IPS DF 6.9 (cell line): ENCODE measurements at regions not wholly inside any gene's neighbourhood (a gene's known extent, or its start where the extent isn't known, plus 50 kb on each side); places are given as distances from the start of the nearest gene placed in this dataset.
A peak's percentile ranks its signal among the peaks of the same experiment; 100 is the strongest.

Experiments used
- DNase-seq: peaks from one replicate; pipeline ENCODE4 v3.0.0-alpha.2; 2013; ENCODE audit warnings: low read depth, low spot score
- H3K27ac ChIP-seq: one replicate; pipeline ENCODE4 v1.5.1; 2013; ENCODE audit warnings: low read length, control low read depth
- H3K27me3 ChIP-seq: 2 replicates; pipeline ENCODE4 v1.6.1; 2013; ENCODE audit warnings: mild to moderate bottlenecking, low read length; ENCODE audit not compliant: control insufficient read depth, insufficient read depth
- H3K36me3 ChIP-seq: 2 replicates; pipeline ENCODE4 v1.6.1; 2013; ENCODE audit warnings: low read length; ENCODE audit not compliant: control insufficient read depth, insufficient read depth
- H3K4me1 ChIP-seq: 2 replicates; pipeline ENCODE4 v1.6.1; 2013; ENCODE audit warnings: low read length; ENCODE audit not compliant: control insufficient read depth, insufficient read depth
- H3K4me3 ChIP-seq: 2 replicates; pipeline ENCODE4 v1.5.1; 2013; ENCODE audit warnings: mild to moderate bottlenecking, low read length
- H3K9me3 ChIP-seq: 2 replicates; pipeline ENCODE4 v1.6.1; 2013; ENCODE audit warnings: low read length, inconsistent platforms; ENCODE audit not compliant: control insufficient read depth, insufficient read depth
- WGBS: extraction: QIAGEN DNeasy Blood & Tissue Kit; methylation state at CpG from one replicate; pipeline ENCODE4 v1.1.7; 2013; ENCODE audit warnings: mixed read lengths, missing lambda C conversion rate; ENCODE audit not compliant: insufficient read length, insufficient coverage; 5-methylcytosine and 5-hydroxymethylcytosine counted together

DNA sequence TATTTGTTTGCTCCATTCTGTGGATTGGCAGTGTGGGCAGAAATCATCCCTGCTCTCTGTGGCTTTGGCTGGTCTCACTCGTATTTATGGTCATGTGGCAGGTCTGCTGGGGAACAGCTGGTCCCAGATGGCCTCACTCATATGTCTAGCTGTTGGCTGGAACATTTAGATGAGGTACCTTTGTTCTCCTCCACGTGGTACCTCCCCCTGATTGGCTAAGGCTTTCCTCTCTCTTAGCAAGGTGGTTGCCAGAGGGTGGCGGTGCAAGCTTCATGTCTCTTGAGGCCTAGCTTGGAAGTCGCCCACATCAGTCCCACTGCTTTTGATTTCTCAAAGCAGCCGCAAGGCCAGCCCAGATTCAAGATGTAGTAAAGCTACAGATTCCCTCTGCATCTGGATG is 348.5 kb upstream of the BTBD3 start:
- peaks cover 3% of the 10 kb centered on the region; the same call in 1 of the 2 replicates for H3K4me1 ChIP-seq
- no peaks in the 10 kb centered on the region for H3K27me3 ChIP-seq
- H3K4me3 ChIP-seq: no peak overlapping the region
- no peaks in the 10 kb centered on the region for H3K36me3 ChIP-seq
- DNase-seq: peak; percentile 58
- WGBS: no CpG with 5 or more reads among the region's 5 CpGs
- no peak overlapping the region for H3K27ac ChIP-seq
- no peaks in the 10 kb centered on the region for H3K9me3 ChIP-seq

- H3K4me1 ChIP-seq: peaks cover 3% of the 10 kb centered on the region; the same call in 1 of the 2 replicates
- H3K27me3 ChIP-seq: no peaks in the 10 kb centered on the region
- H3K27ac ChIP-seq: no peak overlapping the region
- no peak for DNase-seq
- H3K4me3 ChIP-seq: no peak overlapping the region
- H3K9me3 ChIP-seq: no peaks in the 10 kb centered on the region
- H3K36me3 ChIP-seq: no peaks in the 10 kb centered on the region
- no CpG with 5 or more reads among the region's 4 CpGs for WGBS
These were observed 344.2 kb upstream of the BTBD3 start for GRCh38 chr20:11573507-11573906.

GRCh38 chr20:11581271-11581670 is 336.4 kb upstream of the BTBD3 start:
- Histone ChIP-seq H3K4me1 (no peaks in the 10 kb centered on the region), H3K9me3 (no peaks in the 10 kb centered on the region), H3K27ac (no peak overlapping the region), H3K4me3 (no peak overlapping the region), H3K36me3 (no peaks in the 10 kb centered on the region), H3K27me3 (no peaks in the 10 kb centered on the region)
- WGBS: no CpG with 5 or more reads among the region's 2 CpGs
- DNase-seq: no peak

DNA sequence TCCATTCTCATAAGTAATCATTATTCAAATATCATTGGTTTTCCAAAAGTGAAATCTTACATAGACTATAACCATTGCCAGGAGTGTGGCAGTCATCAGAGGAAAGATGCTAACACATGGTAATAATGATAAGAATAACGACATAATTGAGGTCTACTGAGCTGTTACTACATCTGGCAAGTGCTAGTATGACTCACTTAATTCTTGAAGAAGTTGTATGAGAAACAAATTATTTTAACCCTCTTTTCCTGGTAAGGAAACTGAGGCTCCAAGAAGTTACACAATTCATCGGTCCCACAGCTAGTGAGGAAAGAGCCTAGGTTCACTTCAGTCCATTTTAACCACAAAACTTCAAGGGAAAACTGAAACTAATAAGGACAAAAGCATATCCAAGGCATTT is 335.6 kb upstream of the BTBD3 start:
- no peaks in the 10 kb centered on the region for H3K9me3 ChIP-seq
- H3K4me1 ChIP-seq: no peaks in the 10 kb centered on the region
- H3K27ac ChIP-seq: no peak overlapping the region
- H3K36me3 ChIP-seq: no peaks in the 10 kb centered on the region
- no peak overlapping the region for H3K4me3 ChIP-seq
- H3K27me3 ChIP-seq: no peaks in the 10 kb centered on the region
- no peak for DNase-seq
- no CpG with 5 or more reads among the region's 2 CpGs for WGBS

DNA sequence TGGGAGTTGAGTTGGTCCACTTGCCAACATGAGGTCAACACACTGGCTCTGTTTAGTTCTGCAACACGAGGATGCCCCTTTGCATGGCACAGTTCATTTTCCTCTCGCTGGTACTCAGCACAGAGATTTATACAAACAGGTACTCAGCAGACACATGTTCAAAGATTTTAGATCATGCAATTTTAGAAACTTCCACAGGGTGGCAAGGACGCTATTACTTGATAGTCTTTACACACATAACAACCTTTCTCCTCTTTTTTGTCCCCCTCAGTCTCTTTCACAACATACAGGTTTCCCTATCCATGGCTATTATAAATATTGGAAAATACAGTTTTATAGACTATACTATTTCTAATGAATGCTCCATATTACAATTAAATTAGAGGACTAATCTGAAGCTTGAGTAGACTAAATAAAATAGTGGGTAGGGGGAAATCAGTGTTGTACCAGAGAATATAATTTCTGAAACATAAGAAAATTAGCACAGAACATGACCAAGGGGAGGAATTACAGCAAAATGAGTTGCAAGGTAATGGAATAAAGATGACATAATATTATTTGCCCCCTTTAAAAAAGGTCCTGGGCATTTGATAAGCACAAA is 331.8 kb upstream of the BTBD3 start:
- H3K4me3 ChIP-seq: no peak overlapping the region
- no peaks in the 10 kb centered on the region for H3K9me3 ChIP-seq
- H3K4me1 ChIP-seq: no peaks in the 10 kb centered on the region
- no peaks in the 10 kb centered on the region for H3K27me3 ChIP-seq
- no peaks in the 10 kb centered on the region for H3K36me3 ChIP-seq
- WGBS: no CpG with 5 or more reads among the region's 3 CpGs
- H3K27ac ChIP-seq: no peak overlapping the region
- DNase-seq: no peak

GRCh38 chr20:11588875-11589274 is 328.8 kb upstream of the BTBD3 start:
- H3K27me3 ChIP-seq: no peaks in the 10 kb centered on the region
- H3K9me3 ChIP-seq: no peaks in the 10 kb centered on the region
- no peak for DNase-seq
- no peaks in the 10 kb centered on the region for H3K36me3 ChIP-seq
- no CpG with 5 or more reads among the region's 4 CpGs for WGBS
- H3K4me3 ChIP-seq: no peak overlapping the region
- H3K4me1 ChIP-seq: no peaks in the 10 kb centered on the region
- no peak overlapping the region for H3K27ac ChIP-seq

GRCh38 chr20:11591965-11592364 is 325.7 kb upstream of the BTBD3 start:
- H3K4me3 ChIP-seq: no peak overlapping the region
- no peaks in the 10 kb centered on the region for H3K9me3 ChIP-seq
- no peaks in the 10 kb centered on the region for H3K27me3 ChIP-seq
- no peak for DNase-seq
- no peaks in the 10 kb centered on the region for H3K4me1 ChIP-seq
- H3K36me3 ChIP-seq: no peaks in the 10 kb centered on the region
- H3K27ac ChIP-seq: no peak overlapping the region

GRCh38 chr20:11604339-11604738 is 313.4 kb upstream of the BTBD3 start:
- H3K36me3 ChIP-seq: no peaks in the 10 kb centered on the region
- H3K4me1 ChIP-seq: no peaks in the 10 kb centered on the region
- H3K4me3 ChIP-seq: no peak overlapping the region
- DNase-seq: no peak
- no peak overlapping the region for H3K27ac ChIP-seq
- H3K9me3 ChIP-seq: peaks cover 2% of the 10 kb centered on the region
- no CpG with 5 or more reads among the region's 1 CpG for WGBS
- no peaks in the 10 kb centered on the region for H3K27me3 ChIP-seq

DNA sequence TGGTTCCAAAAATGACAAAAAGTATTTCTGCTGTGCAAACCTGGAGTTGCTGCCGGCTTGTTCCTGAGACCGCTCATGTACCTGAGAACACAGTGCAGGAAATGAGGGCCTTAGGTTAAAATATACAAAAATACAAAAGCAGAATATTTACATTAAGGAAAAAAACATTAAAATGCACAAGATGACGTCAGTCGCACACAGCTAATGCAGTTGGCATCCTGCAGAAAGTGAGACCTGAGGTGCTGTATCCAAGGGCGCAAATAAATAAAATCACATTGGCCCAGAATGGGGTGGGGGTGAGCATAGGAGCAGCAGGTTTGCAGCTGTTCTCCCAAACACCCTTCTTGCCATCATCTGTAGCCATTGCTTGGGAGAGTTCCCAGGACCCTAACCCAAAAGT is 310.6 kb upstream of the BTBD3 start:
- H3K9me3 ChIP-seq: peaks cover 2% of the 10 kb centered on the region
- WGBS: no CpG with 5 or more reads among the region's 5 CpGs
- no peaks in the 10 kb centered on the region for H3K4me1 ChIP-seq
- H3K27ac ChIP-seq: no peak overlapping the region
- H3K4me3 ChIP-seq: no peak overlapping the region
- no peaks in the 10 kb centered on the region for H3K27me3 ChIP-seq
- no peaks in the 10 kb centered on the region for H3K36me3 ChIP-seq
- no peak for DNase-seq

DNA sequence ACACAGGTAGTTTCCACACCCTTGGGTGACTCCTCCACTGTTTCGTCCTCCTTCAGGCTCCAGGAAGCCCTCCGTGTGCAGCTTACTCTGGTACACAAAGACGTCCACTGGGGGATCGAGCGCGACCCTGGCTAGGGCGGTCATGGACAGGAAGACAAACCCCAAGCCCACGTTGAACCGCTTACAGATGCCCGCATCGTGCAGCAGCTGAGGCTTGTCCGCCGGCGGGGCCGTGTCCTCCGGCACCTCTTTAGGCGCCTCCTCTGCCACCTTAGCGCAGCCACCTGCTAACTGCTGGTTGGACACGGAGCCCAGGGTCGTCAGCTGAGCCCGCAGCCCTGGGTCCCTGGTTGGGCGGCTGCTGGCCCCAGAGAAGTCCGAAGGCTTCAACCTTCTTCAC is 309.0 kb upstream of the BTBD3 start:
- no peak overlapping the region for H3K4me3 ChIP-seq
- no peaks in the 10 kb centered on the region for H3K4me1 ChIP-seq
- peaks cover 2% of the 10 kb centered on the region for H3K9me3 ChIP-seq
- no peaks in the 10 kb centered on the region for H3K36me3 ChIP-seq
- no CpG with 5 or more reads among the region's 23 CpGs for WGBS
- DNase-seq: no peak
- no peak overlapping the region for H3K27ac ChIP-seq
- H3K27me3 ChIP-seq: no peaks in the 10 kb centered on the region

DNA sequence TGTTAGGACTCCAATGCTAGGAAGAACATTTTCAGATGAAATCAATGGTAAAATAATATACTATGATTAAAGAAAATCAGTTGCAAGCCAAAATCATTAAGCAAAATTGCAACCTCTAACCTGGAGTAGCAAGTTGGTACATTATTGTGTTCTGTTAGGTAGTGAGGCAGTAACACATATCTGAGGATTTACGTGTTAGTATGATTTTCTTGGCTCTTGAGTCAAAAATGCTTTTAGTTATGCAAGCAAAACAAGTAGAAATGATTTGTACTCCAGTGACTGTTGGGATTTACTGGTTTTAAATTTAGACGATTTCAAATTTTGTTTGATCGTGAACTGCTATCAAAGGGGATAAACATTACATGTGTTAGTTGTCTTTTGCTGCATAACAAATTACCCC is 293.0 kb upstream of the BTBD3 start:
- WGBS: no CpG with 5 or more reads among the region's 3 CpGs
- H3K4me1 ChIP-seq: no peaks in the 10 kb centered on the region
- no peak overlapping the region for H3K27ac ChIP-seq
- no peaks in the 10 kb centered on the region for H3K9me3 ChIP-seq
- no peaks in the 10 kb centered on the region for H3K27me3 ChIP-seq
- no peak for DNase-seq
- no peaks in the 10 kb centered on the region for H3K36me3 ChIP-seq
- no peak overlapping the region for H3K4me3 ChIP-seq
